ENCODE measurements at regions not wholly inside any gene's neighbourhood (a gene's known extent, or its start where the extent isn't known, plus 50 kb on each side); places are given as distances from the start of the nearest gene placed in this dataset.

- H3K9me3 Mint-ChIP-seq = no peaks in the 10 kb centered on the region
- H3K27me3 Mint-ChIP-seq (ENCODE audit: insufficient read depth) = peaks cover 3% of the 10 kb centered on the region
- intact Hi-C loops (cut with micrococcal nuclease) = no loop called here
- H3K4me1 Mint-ChIP-seq (ENCODE audit: low read depth) = no peaks in the 10 kb centered on the region
- H3K36me3 Mint-ChIP-seq (ENCODE audit: low read depth) = no peaks in the 10 kb centered on the region
- no peak overlapping the region for H3K27ac Mint-ChIP-seq
- no peak overlapping the region for H3K4me3 Mint-ChIP-seq
- DNase-seq (ENCODE audit: low spot score) = no peak
Observed at GRCh38 chr5:38718771-38719391, 126.9 kb upstream of the OSMR start.

DNA sequence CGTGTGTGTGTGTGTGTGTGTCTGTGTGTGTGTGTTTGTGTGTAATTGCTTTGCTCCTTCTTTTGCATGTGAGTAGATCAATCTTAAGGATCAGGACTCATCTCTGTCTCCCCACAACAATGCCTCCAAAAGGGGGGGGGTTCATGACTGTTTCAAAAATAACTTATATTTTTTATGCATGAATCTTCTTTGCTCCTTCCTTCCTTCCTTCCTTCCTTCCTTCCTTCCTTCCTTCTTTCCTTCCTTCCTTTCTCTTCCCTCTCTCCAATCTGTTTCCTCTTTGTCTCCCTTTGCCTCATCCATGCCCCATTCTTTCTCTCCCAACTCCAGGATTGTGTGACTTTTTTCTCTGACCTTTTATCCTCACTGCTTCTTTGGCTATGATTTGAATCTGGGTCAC, 126.4 kb upstream of the OSMR start:
- DNase-seq (ENCODE audit: low spot score) = no peak
- Mint-ChIP-seq H3K27ac (no peak overlapping the region), H3K4me1 (ENCODE audit: low read depth) (no peaks in the 10 kb centered on the region), H3K36me3 (ENCODE audit: low read depth) (no peaks in the 10 kb centered on the region), H3K9me3 (no peaks in the 10 kb centered on the region), H3K4me3 (no peak overlapping the region), H3K27me3 (ENCODE audit: insufficient read depth) (peaks cover 3% of the 10 kb centered on the region)
- intact Hi-C loops (cut with micrococcal nuclease) = no loop called here

- DNase-seq (ENCODE audit: low spot score) = no peak
- no peaks in the 10 kb centered on the region for H3K9me3 Mint-ChIP-seq
- no peak overlapping the region for H3K27ac Mint-ChIP-seq
- H3K36me3 Mint-ChIP-seq (ENCODE audit: low read depth) = no peaks in the 10 kb centered on the region
- no peak overlapping the region for H3K4me3 Mint-ChIP-seq
- intact Hi-C loops (cut with micrococcal nuclease) = no loop called here
- H3K4me1 Mint-ChIP-seq (ENCODE audit: low read depth) = no peaks in the 10 kb centered on the region
- peaks cover 3% of the 10 kb centered on the region for H3K27me3 Mint-ChIP-seq (ENCODE audit: insufficient read depth)
Observed at GRCh38 chr5:38719916-38720315, 125.9 kb upstream of the OSMR start.

DNA sequence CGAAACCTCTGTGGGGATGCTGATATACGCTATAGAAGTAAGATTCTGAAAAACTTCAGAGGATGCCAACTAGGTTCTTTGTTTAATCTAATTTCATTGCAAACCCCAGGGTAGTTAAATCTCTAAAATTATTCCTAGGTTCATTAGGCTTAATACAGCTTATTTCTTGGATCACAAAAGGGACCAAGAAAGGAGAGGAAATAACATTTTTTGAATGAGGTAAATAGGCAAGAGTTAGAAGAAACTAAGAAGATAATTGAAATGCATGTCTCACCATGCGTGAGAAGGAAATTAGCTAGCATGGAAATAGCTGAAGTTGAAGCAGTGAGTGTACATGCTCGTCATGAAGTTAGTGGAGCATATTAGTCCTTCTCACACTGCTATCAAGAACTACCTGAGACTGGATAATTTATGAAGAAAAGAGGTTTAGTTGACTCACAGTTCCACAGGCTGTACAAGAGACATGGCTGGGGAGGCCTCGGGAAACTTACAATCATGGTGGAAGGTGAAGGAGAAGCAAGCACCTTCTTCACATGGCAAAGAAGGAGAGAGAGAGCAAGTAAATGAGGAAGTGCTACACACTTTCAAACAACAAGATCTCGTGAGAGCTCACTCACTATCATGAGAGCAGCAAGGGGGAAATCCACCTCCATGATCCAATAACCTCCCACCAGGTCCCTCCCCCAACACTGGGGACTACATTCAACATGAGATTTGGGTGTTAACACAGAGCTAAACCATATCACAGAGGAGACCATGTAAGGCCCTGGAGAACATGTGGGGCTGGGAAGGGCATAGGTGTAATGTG, 125.1 kb upstream of the OSMR start:
- intact Hi-C loops (cut with micrococcal nuclease) = no loop called here
- H3K36me3 Mint-ChIP-seq (ENCODE audit: low read depth) = no peaks in the 10 kb centered on the region

GRCh38 chr5:38722918-38723317, 122.9 kb upstream of the OSMR start:
- H3K9me3 Mint-ChIP-seq = no peaks in the 10 kb centered on the region
- DNase-seq (ENCODE audit: low spot score) = no peak
- peaks cover 3% of the 10 kb centered on the region for H3K27me3 Mint-ChIP-seq (ENCODE audit: insufficient read depth)
- H3K27ac Mint-ChIP-seq = no peak overlapping the region
- H3K4me1 Mint-ChIP-seq (ENCODE audit: low read depth) = no peaks in the 10 kb centered on the region
- intact Hi-C loops (cut with micrococcal nuclease) = no loop called here
- H3K36me3 Mint-ChIP-seq (ENCODE audit: low read depth) = no peaks in the 10 kb centered on the region
- no peak overlapping the region for H3K4me3 Mint-ChIP-seq

More for the DNA sequence above, 125.1 kb upstream of the OSMR start:
- no peak for DNase-seq (ENCODE audit: low spot score)
- Mint-ChIP-seq H3K4me1 (ENCODE audit: low read depth) (no peaks in the 10 kb centered on the region), H3K27ac (no peak overlapping the region), H3K4me3 (no peak overlapping the region), H3K9me3 (no peaks in the 10 kb centered on the region), H3K27me3 (ENCODE audit: insufficient read depth) (peaks cover 3% of the 10 kb centered on the region)

DNA sequence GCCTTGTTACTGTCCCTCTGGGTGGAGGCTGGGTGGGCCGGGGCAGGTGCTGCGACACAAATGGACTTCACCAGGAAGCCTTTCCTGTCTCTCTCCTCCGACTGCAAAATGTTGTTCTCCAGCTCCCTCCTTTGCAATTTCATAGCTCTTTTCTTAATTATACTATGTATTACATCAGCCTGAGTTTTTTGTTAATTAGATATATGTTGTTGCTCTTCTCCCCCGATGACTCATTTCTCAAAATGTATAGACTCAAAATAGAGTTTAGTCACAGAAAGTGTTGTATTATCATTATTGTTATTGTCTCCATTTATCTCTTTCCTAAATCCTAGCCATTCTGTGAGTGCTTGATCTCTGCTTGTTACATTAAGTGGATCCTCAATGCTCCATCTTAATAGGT, 122.4 kb upstream of the OSMR start:
- Mint-ChIP-seq H3K27ac (no peak overlapping the region), H3K36me3 (ENCODE audit: low read depth) (no peaks in the 10 kb centered on the region), H3K27me3 (ENCODE audit: insufficient read depth) (peaks cover 3% of the 10 kb centered on the region), H3K9me3 (no peaks in the 10 kb centered on the region), H3K4me1 (ENCODE audit: low read depth) (no peaks in the 10 kb centered on the region), H3K4me3 (no peak overlapping the region)
- intact Hi-C loops (cut with micrococcal nuclease) = no loop called here
- DNase-seq (ENCODE audit: low spot score) = no peak

GRCh38 chr5:38724301-38725030, 121.3 kb upstream of the OSMR start:
- H3K27me3 Mint-ChIP-seq (ENCODE audit: insufficient read depth) = peaks cover 3% of the 10 kb centered on the region
- DNase-seq (ENCODE audit: low spot score) = no peak
- intact Hi-C loops (cut with micrococcal nuclease) = no loop called here

DNA sequence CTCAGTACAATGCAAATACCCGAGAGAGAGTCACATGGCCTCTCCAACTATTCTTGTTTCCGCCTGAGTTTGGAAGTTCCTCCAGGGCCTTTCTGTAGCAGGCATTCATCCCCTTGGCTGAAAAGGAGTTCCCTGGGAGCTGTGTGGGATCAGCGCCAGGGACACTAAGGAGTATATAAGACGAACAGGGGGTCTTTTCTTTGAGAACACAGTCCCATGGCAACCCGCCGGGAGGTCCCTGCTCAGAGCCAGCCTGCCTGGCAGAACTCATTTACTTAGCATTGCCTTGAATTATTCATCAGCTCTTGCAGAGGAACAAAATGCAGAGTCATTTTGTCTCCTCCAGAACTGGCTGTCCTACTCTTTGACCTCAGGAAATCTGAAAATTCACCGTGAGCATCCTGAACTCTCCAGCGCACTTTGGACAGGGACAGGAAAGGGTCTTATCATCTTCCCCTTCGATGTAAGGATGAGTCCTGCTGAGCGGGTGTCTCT, 120.4 kb upstream of the OSMR start:
- Mint-ChIP-seq H3K9me3 (no peaks in the 10 kb centered on the region), H3K4me1 (ENCODE audit: low read depth) (no peaks in the 10 kb centered on the region), H3K27ac (no peak overlapping the region), H3K4me3 (no peak overlapping the region), H3K27me3 (ENCODE audit: insufficient read depth) (peaks cover 3% of the 10 kb centered on the region), H3K36me3 (ENCODE audit: low read depth) (no peaks in the 10 kb centered on the region)
- DNase-seq (ENCODE audit: low spot score) = no peak
- intact Hi-C loops (cut with micrococcal nuclease) = no loop called here

More at GRCh38 chr5:38724301-38725030, 121.3 kb upstream of the OSMR start:
- Mint-ChIP-seq H3K9me3 (no peaks in the 10 kb centered on the region), H3K27ac (no peak overlapping the region), H3K36me3 (ENCODE audit: low read depth) (no peaks in the 10 kb centered on the region), H3K4me3 (no peak overlapping the region), H3K4me1 (ENCODE audit: low read depth) (no peaks in the 10 kb centered on the region)

DNA sequence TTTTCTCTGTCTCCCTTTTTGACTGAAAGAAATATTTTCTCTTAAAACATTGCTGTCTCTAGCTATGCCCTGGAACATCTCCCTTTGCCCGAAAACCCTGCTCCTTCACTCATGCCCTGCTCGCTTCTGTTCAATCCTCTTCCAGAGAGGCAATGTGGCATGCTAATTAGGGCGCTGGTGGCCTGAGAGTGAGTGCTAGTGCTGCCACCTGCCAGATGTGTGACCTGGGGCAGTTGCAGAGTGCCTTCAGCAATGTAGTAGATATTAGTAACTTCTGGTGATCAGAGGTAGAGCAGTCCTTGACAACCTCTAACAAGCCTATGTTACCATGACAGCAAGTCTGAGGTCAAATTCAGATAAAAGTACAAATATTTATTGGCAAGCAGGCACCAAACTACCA, 119.5 kb upstream of the OSMR start:
- intact Hi-C loops (cut with micrococcal nuclease) = no loop called here
- no peaks in the 10 kb centered on the region for H3K36me3 Mint-ChIP-seq (ENCODE audit: low read depth)
- no peak overlapping the region for H3K4me3 Mint-ChIP-seq
- peaks cover 4% of the 10 kb centered on the region for H3K27me3 Mint-ChIP-seq (ENCODE audit: insufficient read depth)
- no peak for DNase-seq (ENCODE audit: low spot score)
- no peak overlapping the region for H3K27ac Mint-ChIP-seq
- no peaks in the 10 kb centered on the region for H3K9me3 Mint-ChIP-seq
- no peaks in the 10 kb centered on the region for H3K4me1 Mint-ChIP-seq (ENCODE audit: low read depth)

GRCh38 chr5:38728029-38728428, 117.8 kb upstream of the OSMR start:
- H3K4me1 Mint-ChIP-seq (ENCODE audit: low read depth) = no peaks in the 10 kb centered on the region
- intact Hi-C loops (cut with micrococcal nuclease) = no loop called here
- no peak for DNase-seq (ENCODE audit: low spot score)
- no peak overlapping the region for H3K27ac Mint-ChIP-seq
- H3K9me3 Mint-ChIP-seq = no peaks in the 10 kb centered on the region
- H3K27me3 Mint-ChIP-seq (ENCODE audit: insufficient read depth) = peaks cover 1% of the 10 kb centered on the region
- no peaks in the 10 kb centered on the region for H3K36me3 Mint-ChIP-seq (ENCODE audit: low read depth)
- no peak overlapping the region for H3K4me3 Mint-ChIP-seq

- no peak overlapping the region for H3K4me3 Mint-ChIP-seq
- no peaks in the 10 kb centered on the region for H3K4me1 Mint-ChIP-seq (ENCODE audit: low read depth)
- intact Hi-C loops (cut with micrococcal nuclease) = no loop called here
- DNase-seq (ENCODE audit: low spot score) = no peak
- no peaks in the 10 kb centered on the region for H3K36me3 Mint-ChIP-seq (ENCODE audit: low read depth)
- peaks cover 3% of the 10 kb centered on the region for H3K27me3 Mint-ChIP-seq (ENCODE audit: insufficient read depth)
- no peaks in the 10 kb centered on the region for H3K9me3 Mint-ChIP-seq
- H3K27ac Mint-ChIP-seq = no peak overlapping the region
Observed at GRCh38 chr5:38731461-38731860, 114.4 kb upstream of the OSMR start.

- no peak for DNase-seq (ENCODE audit: low spot score)
- H3K4me3 Mint-ChIP-seq = no peak overlapping the region
Observed at GRCh38 chr5:38734353-38734752, 111.5 kb upstream of the OSMR start.

GRCh38 chr5:38736089-38736488, 109.7 kb upstream of the OSMR start:
- Mint-ChIP-seq H3K9me3 (no peaks in the 10 kb centered on the region), H3K4me1 (ENCODE audit: low read depth) (no peaks in the 10 kb centered on the region), H3K4me3 (no peak overlapping the region), H3K27me3 (ENCODE audit: insufficient read depth) (peaks cover 5% of the 10 kb centered on the region), H3K36me3 (ENCODE audit: low read depth) (no peaks in the 10 kb centered on the region), H3K27ac (no peak overlapping the region)
- intact Hi-C loops (cut with micrococcal nuclease) = no loop called here
- no peak for DNase-seq (ENCODE audit: low spot score)

More at GRCh38 chr5:38734353-38734752, 111.5 kb upstream of the OSMR start:
- no peak overlapping the region for H3K27ac Mint-ChIP-seq
- no peaks in the 10 kb centered on the region for H3K36me3 Mint-ChIP-seq (ENCODE audit: low read depth)
- intact Hi-C loops (cut with micrococcal nuclease) = no loop called here
- no peaks in the 10 kb centered on the region for H3K9me3 Mint-ChIP-seq
- H3K27me3 Mint-ChIP-seq (ENCODE audit: insufficient read depth) = peaks cover 6% of the 10 kb centered on the region
- no peaks in the 10 kb centered on the region for H3K4me1 Mint-ChIP-seq (ENCODE audit: low read depth)

Data from activated T-helper 1 cell treated with anti-CD3 and anti-CD28 coated beads, Interleukin-12 subunit alpha, Interleukin-12 subunit beta, Interleukin-2, Interleukin-4 antibody, amounts not matched to agents 30 ng/mL and 10 ng/mL and 1 ng/mL, durations not matched to agents 14 hours and 24 hours and 36 hours (primary cell).